WERI-Rb-1 (cell line): ENCODE measurements at regions not wholly inside any gene's neighbourhood (a gene's known extent, or its start where the extent isn't known, plus 50 kb on each side); places are given as distances from the start of the nearest gene placed in this dataset.

Experiments used
- DNase-seq: peaks from one replicate; pipeline ENCODE4 v3.0.0-alpha.2; 2020
- H3K27ac ChIP-seq: fragments of 250-450 bp; sonication (Bioruptor Pico); 2 replicates; pipeline ENCODE4 v1.5.1; 2020; ENCODE audit warnings: mild to moderate bottlenecking, moderate library complexity
- H3K27me3 ChIP-seq: fragments of 250-450 bp; sonication (Bioruptor Pico); 2 replicates; pipeline ENCODE4 v1.5.1; 2021; ENCODE audit warnings: mild to moderate bottlenecking, low read depth, moderate library complexity; ENCODE audit not compliant: insufficient read depth, severe bottlenecking
- H3K36me3 ChIP-seq: fragments of 250-450 bp; sonication (Bioruptor Pico); 2 replicates; pipeline ENCODE4 v1.5.1; 2020; ENCODE audit warnings: mild to moderate bottlenecking, moderate library complexity
- H3K4me3 ChIP-seq: 2 replicates; pipeline ENCODE4 v1.5.1; 2011; ENCODE audit warnings: low read depth, mild to moderate bottlenecking, control low read depth, low read length
- H3K9me3 ChIP-seq: fragments of 250-450 bp; sonication (Bioruptor Pico); 2 replicates; pipeline ENCODE4 v1.5.1; 2021; ENCODE audit warnings: mild to moderate bottlenecking, moderate library complexity; ENCODE audit not compliant: severe bottlenecking
- CTCF ChIP-seq: IDR thresholded peaks from 2 replicates; pipeline ENCODE4 v1.5.1; 2011; ENCODE audit warnings: low read depth, mild to moderate bottlenecking, control low read depth, inconsistent platforms, low read length

- DNase-seq = no peak
- Histone ChIP-seq H3K4me3 (no peak overlapping the region), H3K27me3 (no peaks in the 10 kb centered on the region), H3K9me3 (peaks cover 5% of the 10 kb centered on the region), H3K36me3 (no peaks in the 10 kb centered on the region), H3K27ac (no peak overlapping the region)
- no peak for TF ChIP-seq CTCF
Measured at GRCh38 chr5:17872204-17872603, 237.9 kb downstream of the TAF11L14 start.

- Histone ChIP-seq H3K27ac (no peak overlapping the region), H3K9me3 (no peaks in the 10 kb centered on the region), H3K4me3 (no peak overlapping the region), H3K36me3 (no peaks in the 10 kb centered on the region), H3K27me3 (no peaks in the 10 kb centered on the region)
- TF ChIP-seq CTCF = no peak
- no peak for DNase-seq
Measured at GRCh38 chr5:17878541-17878940, 244.3 kb downstream of the TAF11L14 start.

- no peaks in the 10 kb centered on the region for H3K36me3 ChIP-seq
- H3K27ac ChIP-seq = no peak overlapping the region
- DNase-seq = no peak
- no peaks in the 10 kb centered on the region for H3K27me3 ChIP-seq
- TF ChIP-seq CTCF = no peak
- H3K9me3 ChIP-seq = no peaks in the 10 kb centered on the region
- H3K4me3 ChIP-seq = no peak overlapping the region
Measured at GRCh38 chr5:17879276-17879675, 245.0 kb downstream of the TAF11L14 start.

- Histone ChIP-seq H3K27me3 (no peaks in the 10 kb centered on the region), H3K36me3 (no peaks in the 10 kb centered on the region), H3K4me3 (no peak overlapping the region), H3K9me3 (no peaks in the 10 kb centered on the region), H3K27ac (no peak overlapping the region)
- no peak for DNase-seq
- TF ChIP-seq CTCF = no peak
Measured at GRCh38 chr5:17880869-17881268, 246.6 kb downstream of the TAF11L14 start.

- no peaks in the 10 kb centered on the region for H3K9me3 ChIP-seq
- DNase-seq = peak; percentile 44
- no peak overlapping the region for H3K4me3 ChIP-seq
- no peak overlapping the region for H3K27ac ChIP-seq
- no peaks in the 10 kb centered on the region for H3K27me3 ChIP-seq
- H3K36me3 ChIP-seq = no peaks in the 10 kb centered on the region
- peak; percentile 11; the same call in 1 of the 2 replicates for TF ChIP-seq CTCF
Measured at GRCh38 chr5:17882760-17883488, 248.7 kb downstream of the TAF11L14 start.

- no peaks in the 10 kb centered on the region for H3K36me3 ChIP-seq
- DNase-seq = no peak
- no peaks in the 10 kb centered on the region for H3K9me3 ChIP-seq
- H3K27me3 ChIP-seq = no peaks in the 10 kb centered on the region
- no peak for TF ChIP-seq CTCF
- no peak overlapping the region for H3K4me3 ChIP-seq
- no peak overlapping the region for H3K27ac ChIP-seq
Measured at GRCh38 chr5:17888155-17888554, 253.9 kb downstream of the TAF11L14 start.
